BLaER1 treated with 17β-estradiol and CSF1 and Interleukin-3, amounts not matched to agents 10 nM and 100 nM (cell line): ENCODE measurements at regions not wholly inside any gene's neighbourhood (a gene's known extent, or its start where the extent isn't known, plus 50 kb on each side); places are given as distances from the start of the nearest gene placed in this dataset.

Source experiments
- H3K27ac ChIP-seq, 11 experiments: shearing (Covaris generic); formaldehyde crosslinking; 2 replicates each; pipeline ENCODE4 v1.8.1; 2022
- H3K27me3 ChIP-seq, 11 experiments: shearing (Covaris generic); formaldehyde crosslinking; 2 replicates each; pipeline ENCODE4 v1.8.1; 2022
- H3K36me3 ChIP-seq, 11 experiments: shearing (Covaris generic); formaldehyde crosslinking; 2 replicates each; pipeline ENCODE4 v1.8.1; 2022
- H3K4me1 ChIP-seq, 10 experiments: shearing (Covaris generic); formaldehyde crosslinking; 2 replicates each; pipeline ENCODE4 v1.8.1; 2022
- H3K4me2 ChIP-seq, 11 experiments: shearing (Covaris generic); formaldehyde crosslinking; 2 replicates each; pipeline ENCODE4 v1.8.1; 2022
- H3K4me3 ChIP-seq, 10 experiments: shearing (Covaris generic); formaldehyde crosslinking; 2 replicates each; pipeline ENCODE4 v1.8.1; 2022
- H3K9ac ChIP-seq, 11 experiments: shearing (Covaris generic); formaldehyde crosslinking; 2 replicates each; pipeline ENCODE4 v1.8.1; 2022
- H3K9me3 ChIP-seq, 11 experiments: shearing (Covaris generic); formaldehyde crosslinking; replicated peaks in 1 of 11; 2 replicates each; pipeline ENCODE4 v1.8.1; 2022
- H4K20me1 ChIP-seq, 11 experiments: shearing (Covaris generic); formaldehyde crosslinking; 2 replicates each; pipeline ENCODE4 v1.8.1; 2022
- Cebpa-rat ChIP-seq, 11 experiments: shearing (Covaris generic); IDR thresholded peaks; 2 replicates each; pipeline ENCODE4 v1.8.1; 2022

DNA sequence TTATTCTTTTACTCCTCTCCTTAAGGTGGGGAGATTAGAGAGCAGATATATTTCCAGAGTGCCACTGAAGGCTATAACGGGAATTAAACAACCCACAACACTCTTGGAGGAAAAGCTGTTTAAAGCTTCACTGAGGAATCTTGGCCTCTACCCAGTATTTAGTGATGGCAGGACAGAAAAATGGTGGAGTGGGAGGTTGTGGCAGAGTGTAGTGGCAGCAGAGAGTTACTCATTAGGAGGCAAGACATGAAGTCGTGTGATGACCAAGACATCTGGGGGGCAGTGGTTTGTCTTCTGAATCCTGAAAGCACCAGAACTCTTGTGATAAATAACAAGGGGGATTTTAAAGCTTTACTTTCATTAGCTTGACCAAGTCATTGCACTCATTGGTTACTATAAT is 563.5 kb upstream of the SLITRK5 start:
- H4K20me1 ChIP-seq, result no peaks in the 10 kb centered on the region
- H3K27me3 ChIP-seq, result no peaks in the 10 kb centered on the region
- no peak overlapping the region for H3K4me3 ChIP-seq
- H3K27ac ChIP-seq, result no peak overlapping the region
- no peaks in the 10 kb centered on the region for H3K9me3 ChIP-seq
- no peak for TF ChIP-seq Cebpa-rat (IDR thresholded peaks at IDR 0.05)
- no peak overlapping the region for H3K4me2 ChIP-seq
- H3K36me3 ChIP-seq, result no peaks in the 10 kb centered on the region
- H3K9ac ChIP-seq, result no peak overlapping the region
- H3K4me1 ChIP-seq, result no peaks in the 10 kb centered on the region

DNA sequence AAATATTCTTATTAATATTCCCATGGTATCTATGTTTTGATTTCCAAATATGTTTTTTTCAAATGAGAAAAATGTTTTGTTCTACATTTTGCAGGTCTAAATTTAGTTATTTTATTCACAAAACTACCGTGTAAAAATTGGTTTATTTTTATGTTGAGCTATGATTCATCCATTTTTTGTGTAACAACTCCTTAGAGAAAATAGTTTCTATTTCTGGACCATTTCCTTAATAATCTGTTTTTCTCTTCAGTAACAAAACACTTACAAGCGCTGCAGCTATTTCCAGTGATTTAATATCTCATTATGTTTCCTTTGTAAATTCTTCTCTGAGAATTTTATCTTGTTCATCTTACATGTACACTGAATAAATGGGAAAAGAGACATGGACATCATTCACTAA is 550.7 kb upstream of the SLITRK5 start:
- no peak for TF ChIP-seq Cebpa-rat (IDR thresholded peaks at IDR 0.05)
- Histone ChIP-seq H3K36me3 (no peaks in the 10 kb centered on the region), H3K27ac (peak overlapping the region in 9 of 11 experiments; percentile 19 to 95 (median 68); a peak in 17 of 22 replicates), H3K9ac (peak overlapping the region in 1 of 11 experiments; percentile 26; a peak in 2 of 22 replicates), H3K4me3 (no peak overlapping the region), H3K4me2 (peak overlapping the region in 6 of 11 experiments; percentile 35 to 76 (median 46); a peak in 10 of 22 replicates), H3K9me3 (no peaks in the 10 kb centered on the region; a peak in 1 of 22 replicates), H3K4me1 (peaks cover 25 to 62% (median 39%) of the 10 kb centered on the region in 10 experiments), H3K27me3 (no peaks in the 10 kb centered on the region), H4K20me1 (no peaks in the 10 kb centered on the region)

DNA sequence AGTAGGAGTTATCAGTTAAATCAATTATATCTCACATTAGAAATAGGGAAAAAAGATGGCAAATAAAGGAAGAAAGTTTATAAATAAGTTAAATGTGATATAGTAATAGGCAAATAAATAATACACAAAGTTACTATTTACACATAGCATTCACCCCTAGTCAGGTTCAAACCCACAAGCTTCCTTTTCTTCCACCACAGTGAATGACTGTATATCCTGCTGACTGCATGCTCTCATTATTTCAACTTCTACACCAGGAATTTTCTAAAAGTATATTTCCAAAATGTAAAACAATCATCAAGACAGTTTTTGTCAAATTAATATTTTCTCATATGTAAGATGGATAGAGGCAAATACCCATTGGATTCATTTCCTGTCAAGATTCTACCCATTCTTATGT is 548.6 kb upstream of the SLITRK5 start:
- no peak overlapping the region for H3K4me3 ChIP-seq
- peak overlapping the region in 10 of 11 experiments; percentile 64 to 95 (median 87); a peak in 20 of 22 replicates for H3K27ac ChIP-seq
- no peaks in the 10 kb centered on the region for H3K27me3 ChIP-seq
- peaks cover 0 to 15% (median 11%) of the 10 kb centered on the region in 11 experiments; a peak in 15 of 22 replicates for H3K9me3 ChIP-seq
- no peak for TF ChIP-seq Cebpa-rat (IDR thresholded peaks at IDR 0.05)
- H4K20me1 ChIP-seq, result no peaks in the 10 kb centered on the region
- H3K36me3 ChIP-seq, result no peaks in the 10 kb centered on the region
- H3K4me1 ChIP-seq, result peaks cover 25 to 69% (median 39%) of the 10 kb centered on the region in 10 experiments
- peak overlapping the region in 10 of 11 experiments; percentile 33 to 63 (median 44); a peak in 17 of 22 replicates for H3K4me2 ChIP-seq
- H3K9ac ChIP-seq, result peak overlapping the region in 3 of 11 experiments; percentile 29 to 65 (median 30); a peak in 6 of 22 replicates

DNA sequence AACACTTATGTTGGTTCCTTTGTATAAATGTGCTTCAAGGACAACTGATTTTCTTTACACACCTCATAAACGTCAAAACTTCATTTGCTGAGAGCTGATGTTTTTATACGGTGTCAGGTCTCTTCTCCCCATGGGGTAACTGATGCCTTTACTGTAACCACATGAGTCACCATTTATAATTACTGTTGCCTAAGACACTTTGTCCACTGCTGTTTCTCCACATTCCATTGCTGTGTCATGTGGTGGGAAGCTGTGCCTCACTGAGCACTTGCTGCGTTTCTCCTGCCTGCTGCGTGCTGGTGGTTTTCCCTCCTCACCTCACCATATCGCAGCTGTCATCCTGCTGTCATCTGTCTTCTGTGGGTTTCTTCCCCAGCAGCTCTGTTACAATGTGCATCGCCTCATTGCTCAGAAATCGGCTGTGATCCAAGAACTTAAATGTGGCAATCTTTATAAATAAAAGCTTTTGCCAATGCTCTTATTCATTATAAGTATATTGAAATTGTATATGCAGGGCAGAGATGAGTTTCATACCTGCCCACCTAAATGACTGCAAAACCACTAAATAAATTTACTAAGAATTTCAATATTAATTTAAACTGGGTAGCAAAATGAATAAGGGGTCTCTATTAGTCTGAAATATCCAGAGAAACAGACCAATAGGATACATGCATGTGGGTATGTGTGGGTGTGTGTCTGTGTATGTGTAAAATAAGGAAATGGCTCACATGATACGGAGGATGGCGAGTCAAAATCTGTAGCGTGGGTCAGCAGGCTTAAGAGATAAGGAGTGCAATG is 547.0 kb upstream of the SLITRK5 start:
- Histone ChIP-seq H3K4me2 (peak overlapping the region; percentile 53 to 82 (median 68)), H3K27ac (peak overlapping the region in 10 of 11 experiments; percentile 64 to 95 (median 89); a peak in 20 of 22 replicates), H3K9me3 (peaks cover 0 to 15% (median 11%) of the 10 kb centered on the region in 11 experiments; a peak in 15 of 22 replicates), H3K9ac (peak overlapping the region in 10 of 11 experiments; percentile 37 to 77 (median 70); a peak in 19 of 22 replicates), H3K4me3 (no peak overlapping the region), H3K27me3 (no peaks in the 10 kb centered on the region), H4K20me1 (no peaks in the 10 kb centered on the region), H3K36me3 (no peaks in the 10 kb centered on the region), H3K4me1 (peaks cover 23 to 64% (median 37%) of the 10 kb centered on the region in 10 experiments)
- peak in 10 of 11 experiments; percentile 70 to 100 (median 97); a peak in 19 of 22 replicates for TF ChIP-seq Cebpa-rat (IDR thresholded peaks at IDR 0.05)

DNA sequence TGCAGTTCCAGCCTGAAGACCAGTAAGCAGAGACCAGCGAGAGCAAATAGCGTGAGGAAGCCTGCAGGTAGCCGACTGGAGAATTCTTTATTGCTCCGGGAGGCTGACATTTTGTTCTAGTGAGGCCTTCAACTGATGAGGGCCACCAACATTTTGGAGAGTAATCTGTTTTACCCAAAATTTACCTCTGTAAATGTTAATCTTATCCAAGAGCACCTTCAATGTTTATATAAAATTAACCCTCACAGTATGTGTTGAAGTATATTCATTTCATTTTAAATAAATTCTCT is 546.4 kb upstream of the SLITRK5 start:
- Histone ChIP-seq H3K4me2 (peak overlapping the region; percentile 53 to 82 (median 68)), H3K27me3 (no peaks in the 10 kb centered on the region), H3K4me3 (no peak overlapping the region), H3K27ac (peak overlapping the region in 10 of 11 experiments; percentile 64 to 95 (median 89); a peak in 20 of 22 replicates), H4K20me1 (no peaks in the 10 kb centered on the region), H3K36me3 (no peaks in the 10 kb centered on the region), H3K4me1 (peaks cover 20 to 58% (median 34%) of the 10 kb centered on the region in 10 experiments), H3K9me3 (peaks cover 0 to 15% (median 11%) of the 10 kb centered on the region in 11 experiments; a peak in 15 of 22 replicates), H3K9ac (peak overlapping the region in 10 of 11 experiments; percentile 37 to 77 (median 70); a peak in 19 of 22 replicates)
- no peak for TF ChIP-seq Cebpa-rat (IDR thresholded peaks at IDR 0.05)

DNA sequence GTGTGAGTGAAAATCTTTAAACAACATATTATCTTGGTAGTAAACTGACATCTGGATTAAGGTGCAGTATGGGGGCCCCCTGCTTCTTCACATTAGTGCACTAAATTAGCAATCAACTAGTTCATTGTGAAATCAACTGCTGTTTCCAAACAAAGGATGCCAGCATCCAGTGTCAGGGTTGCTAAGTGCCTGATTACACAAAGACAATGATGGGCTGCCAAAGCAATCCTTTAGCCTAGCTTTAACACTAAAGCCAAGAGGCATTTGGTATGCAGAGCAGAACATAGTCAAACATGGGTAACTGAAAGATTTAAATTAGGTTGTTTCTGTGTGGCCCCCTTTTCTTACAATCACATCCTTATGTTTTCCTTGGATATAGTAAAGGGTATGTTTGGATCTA is 543.1 kb upstream of the SLITRK5 start:
- Histone ChIP-seq H3K9ac (no peak overlapping the region), H3K9me3 (peaks cover 0 to 15% (median 11%) of the 10 kb centered on the region in 11 experiments; a peak in 15 of 22 replicates), H3K4me3 (no peak overlapping the region), H3K27me3 (no peaks in the 10 kb centered on the region), H3K4me2 (peak overlapping the region in 2 of 11 experiments; percentile 7 to 33; a peak in 1 of 22 replicates), H3K36me3 (no peaks in the 10 kb centered on the region), H4K20me1 (no peaks in the 10 kb centered on the region), H3K4me1 (peaks cover 10 to 32% (median 18%) of the 10 kb centered on the region in 10 experiments), H3K27ac (peak overlapping the region in 6 of 11 experiments; percentile 2 to 47 (median 35); a peak in 7 of 22 replicates)
- no peak for TF ChIP-seq Cebpa-rat (IDR thresholded peaks at IDR 0.05)

DNA sequence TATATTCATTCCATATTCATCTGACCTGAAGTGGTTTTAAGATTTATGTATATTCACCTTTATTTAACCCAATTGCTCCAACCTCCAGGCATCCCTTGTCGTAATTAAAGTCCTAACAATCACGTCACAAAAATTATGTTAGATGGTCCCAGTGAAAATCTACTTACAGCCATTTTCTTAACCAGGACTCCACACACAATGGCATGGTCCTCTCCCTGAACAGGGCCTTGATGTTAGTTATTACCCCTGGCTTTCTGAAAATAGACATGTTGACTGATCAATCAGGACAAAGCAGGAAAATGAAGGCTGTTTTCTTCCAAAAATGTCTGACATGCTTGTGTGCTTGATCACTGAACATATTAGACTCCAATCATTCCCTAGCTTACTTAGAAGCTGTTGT is 542.7 kb upstream of the SLITRK5 start:
- peak overlapping the region in 6 of 11 experiments; percentile 18 to 47 (median 35); a peak in 8 of 22 replicates for H3K27ac ChIP-seq
- no peaks in the 10 kb centered on the region for H3K36me3 ChIP-seq
- peaks cover 7 to 28% (median 14%) of the 10 kb centered on the region in 10 experiments for H3K4me1 ChIP-seq
- no peak overlapping the region for H3K4me3 ChIP-seq
- H3K4me2 ChIP-seq, result no peak overlapping the region
- peaks cover 0 to 15% (median 11%) of the 10 kb centered on the region in 11 experiments; a peak in 15 of 22 replicates for H3K9me3 ChIP-seq
- H3K27me3 ChIP-seq, result no peaks in the 10 kb centered on the region
- no peaks in the 10 kb centered on the region for H4K20me1 ChIP-seq
- TF ChIP-seq Cebpa-rat (IDR thresholded peaks at IDR 0.05), result no peak
- H3K9ac ChIP-seq, result no peak overlapping the region

DNA sequence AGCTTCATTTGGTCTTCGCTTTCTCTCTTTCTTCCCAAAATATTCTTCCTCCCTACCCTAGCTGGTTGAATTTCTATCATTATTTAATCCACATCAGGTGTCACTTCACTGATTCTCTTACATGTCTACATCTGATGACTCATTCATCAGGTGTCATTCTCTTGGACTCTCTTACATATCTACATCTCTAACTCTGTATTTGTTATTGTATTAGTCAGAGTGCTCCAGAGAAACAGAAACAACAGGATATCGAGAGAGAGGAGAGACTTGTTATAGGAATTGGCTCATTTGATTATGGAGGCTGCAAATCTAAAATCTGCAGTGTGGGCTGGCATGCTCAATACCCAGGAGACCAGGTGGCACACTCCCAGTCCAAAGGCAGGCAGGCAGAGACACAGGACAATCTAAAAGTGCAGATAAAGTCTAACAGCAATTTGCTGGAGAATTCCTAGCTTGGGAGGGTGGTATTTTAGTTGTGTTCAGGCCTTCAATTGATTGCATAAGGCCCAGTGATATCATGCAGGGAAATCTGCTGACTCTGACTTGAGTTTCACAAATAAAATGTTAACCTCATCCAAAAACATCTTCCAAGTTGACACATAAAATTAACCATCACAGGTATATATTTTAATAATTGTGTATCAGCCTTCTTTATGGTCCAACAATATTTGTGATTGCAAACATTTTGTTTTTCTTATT is 541.4 kb upstream of the SLITRK5 start:
- TF ChIP-seq Cebpa-rat (IDR thresholded peaks at IDR 0.05), result no peak
- Histone ChIP-seq H3K27me3 (no peaks in the 10 kb centered on the region), H3K9ac (no peak overlapping the region), H3K27ac (0 out of 22 replicates have a peak overlapping the region, but pooled peaks of 1 of the 11 experiments have one; percentile 35), H3K4me1 (peaks cover 1 to 16% (median 4%) of the 10 kb centered on the region in 10 experiments), H3K4me2 (no peak overlapping the region; a peak in 1 of 22 replicates), H3K36me3 (no peaks in the 10 kb centered on the region), H4K20me1 (no peaks in the 10 kb centered on the region), H3K4me3 (no peak overlapping the region), H3K9me3 (peaks cover 0 to 15% (median 11%) of the 10 kb centered on the region in 11 experiments; a peak in 15 of 22 replicates)
